ENCODE measurements at regions not wholly inside any gene's neighbourhood (a gene's known extent, or its start where the extent isn't known, plus 50 kb on each side); places are given as distances from the start of the nearest gene placed in this dataset.

- DNase-seq, result no peak
These were observed 87.0 kb downstream of the CD164 start for GRCh38 chr6:109295109-109295773.

- no peak for DNase-seq
These were observed 89.2 kb downstream of the CD164 start for GRCh38 chr6:109292983-109293586.

- no peak for DNase-seq
These were observed 89.8 kb downstream of the CD164 start for GRCh38 chr6:109292420-109292819.

GRCh38 chr6:109291902-109292301, 90.4 kb downstream of the CD164 start:
- no peak for DNase-seq

- DNase-seq, result no peak
These were observed 91.9 kb downstream of the CD164 start for GRCh38 chr6:109290143-109290931.

GRCh38 chr6:109285366-109285765, 96.9 kb downstream of the CD164 start:
- no peak for DNase-seq

GRCh38 chr6:109284675-109285074, 97.6 kb downstream of the CD164 start:
- no peak for DNase-seq

GRCh38 chr6:109282756-109283155, 99.5 kb downstream of the CD164 start:
- DNase-seq, result no peak

- DNase-seq, result no peak
These were observed 102.6 kb downstream of the CD164 start for GRCh38 chr6:109279628-109280027.

- DNase-seq, result no peak
These were observed 110.6 kb downstream of the CD164 start for GRCh38 chr6:109271622-109272021.

GRCh38 chr6:109269953-109270517, 112.2 kb downstream of the CD164 start:
- no peak for DNase-seq

GRCh38 chr6:109269057-109269456, 113.2 kb downstream of the CD164 start:
- no peak for DNase-seq

- no peak for DNase-seq
These were observed 116.7 kb downstream of the CD164 start for GRCh38 chr6:109265530-109265929.

- no peak for DNase-seq
These were observed 118.2 kb downstream of the CD164 start for GRCh38 chr6:109263873-109264700.

GRCh38 chr6:109262261-109262660, 120.0 kb downstream of the CD164 start:
- no peak for DNase-seq

- no peak for DNase-seq
These were observed 120.5 kb downstream of the CD164 start for GRCh38 chr6:109261811-109262210.

GRCh38 chr6:109260701-109261100, 121.6 kb downstream of the CD164 start:
- DNase-seq, result no peak

- DNase-seq, result no peak
These were observed 122.1 kb downstream of the CD164 start for GRCh38 chr6:109260126-109260525.

- no peak for DNase-seq
These were observed 124.1 kb downstream of the CD164 start for GRCh38 chr6:109258129-109258528.

GRCh38 chr6:109257494-109257893, 124.8 kb downstream of the CD164 start:
- DNase-seq, result no peak

GRCh38 chr6:109255946-109256640, 126.2 kb downstream of the CD164 start:
- DNase-seq, result no peak

- no peak for DNase-seq
These were observed 127.2 kb downstream of the CD164 start for GRCh38 chr6:109255087-109255486.
